Nephron (organoid): ENCODE measurements at regions not wholly inside any gene's neighbourhood (a gene's known extent, or its start where the extent isn't known, plus 50 kb on each side); places are given as distances from the start of the nearest gene placed in this dataset.

Experiments
- H3K27ac Mint-ChIP-seq, 3 experiments: 2 replicates each; pipeline ENCODE4 v1.8.0; 2020; ENCODE audit warnings: mixed read lengths in 3 of 3, mild to moderate bottlenecking in 2 of 3, moderate library complexity in 1 of 3
- H3K27me3 Mint-ChIP-seq: 2 replicates; pipeline ENCODE4 v1.8.0; 2021; ENCODE audit warnings: low read depth, mild to moderate bottlenecking, moderate library complexity, mixed read lengths
- H3K36me3 Mint-ChIP-seq: 2 replicates; pipeline ENCODE4 v1.8.0; 2020; ENCODE audit warnings: low read depth, mixed read lengths
- H3K4me1 Mint-ChIP-seq: 2 replicates; pipeline ENCODE4 v1.8.0; 2020; ENCODE audit warnings: mixed read lengths
- H3K4me3 Mint-ChIP-seq, 3 experiments: 2 replicates each; pipeline ENCODE4 v1.8.0; 2020; ENCODE audit warnings: mild to moderate bottlenecking in 3 of 3, mixed read lengths in 3 of 3, moderate library complexity in 2 of 3
- H3K9me3 Mint-ChIP-seq: 2 replicates; pipeline ENCODE4 v1.8.0; 2020; ENCODE audit warnings: mixed read lengths
- CTCF ChIP-seq, 3 experiments: fragments of 200-600 bp; sonication (generic); IDR thresholded peaks; one replicate each; pipeline ENCODE4 v1.5.0; 2021; ENCODE audit warnings: antibody characterized with exemption in 3 of 3; ENCODE audit not compliant: unreplicated experiment in 3 of 3

- Mint-ChIP-seq H3K4me3 (no peak overlapping the region), H3K27ac (no peak overlapping the region), H3K9me3 (peaks cover 2% of the 10 kb centered on the region), H3K36me3 (no peaks in the 10 kb centered on the region), H3K27me3 (no peaks in the 10 kb centered on the region), H3K4me1 (no peaks in the 10 kb centered on the region)
- no peak for TF ChIP-seq CTCF (IDR thresholded peaks at IDR 0.05; ENCODE audit: unreplicated experiment in 3 of 3)
Observed at GRCh38 chr9:7259544-7260241, 501.9 kb downstream of the KDM4C start.

- TF ChIP-seq CTCF (IDR thresholded peaks at IDR 0.05; ENCODE audit: unreplicated experiment in 3 of 3): no peak
- H3K4me3 Mint-ChIP-seq: no peak overlapping the region
- no peaks in the 10 kb centered on the region for H3K4me1 Mint-ChIP-seq
- peaks cover 6% of the 10 kb centered on the region for H3K9me3 Mint-ChIP-seq
- H3K27me3 Mint-ChIP-seq: no peaks in the 10 kb centered on the region
- H3K36me3 Mint-ChIP-seq: peaks cover 8% of the 10 kb centered on the region
- no peak overlapping the region for H3K27ac Mint-ChIP-seq
Observed at GRCh38 chr9:7258688-7259396, 501.1 kb downstream of the KDM4C start.

- H3K27me3 Mint-ChIP-seq: no peaks in the 10 kb centered on the region
Observed at GRCh38 chr9:7246917-7247522, 489.2 kb downstream of the KDM4C start.

GRCh38 chr9:7245976-7246580, 488.3 kb downstream of the KDM4C start:
- no peak for TF ChIP-seq CTCF (IDR thresholded peaks at IDR 0.05; ENCODE audit: unreplicated experiment in 3 of 3)
- H3K4me1 Mint-ChIP-seq: no peaks in the 10 kb centered on the region

More at GRCh38 chr9:7246917-7247522, 489.2 kb downstream of the KDM4C start:
- H3K4me1 Mint-ChIP-seq: no peaks in the 10 kb centered on the region
- no peaks in the 10 kb centered on the region for H3K36me3 Mint-ChIP-seq
- TF ChIP-seq CTCF (IDR thresholded peaks at IDR 0.05; ENCODE audit: unreplicated experiment in 3 of 3): no peak
- no peak overlapping the region for H3K4me3 Mint-ChIP-seq
- H3K9me3 Mint-ChIP-seq: peaks cover 2% of the 10 kb centered on the region
- no peak overlapping the region for H3K27ac Mint-ChIP-seq

GRCh38 chr9:7243838-7244237, 486.1 kb downstream of the KDM4C start:
- Mint-ChIP-seq H3K4me3 (no peak overlapping the region), H3K4me1 (no peaks in the 10 kb centered on the region), H3K27me3 (no peaks in the 10 kb centered on the region), H3K36me3 (no peaks in the 10 kb centered on the region), H3K9me3 (peaks cover 3% of the 10 kb centered on the region), H3K27ac (no peak overlapping the region)
- TF ChIP-seq CTCF (IDR thresholded peaks at IDR 0.05; ENCODE audit: unreplicated experiment in 3 of 3): no peak

More at GRCh38 chr9:7245976-7246580, 488.3 kb downstream of the KDM4C start:
- Mint-ChIP-seq H3K9me3 (no peaks in the 10 kb centered on the region), H3K36me3 (no peaks in the 10 kb centered on the region), H3K27me3 (no peaks in the 10 kb centered on the region), H3K4me3 (no peak overlapping the region), H3K27ac (no peak overlapping the region)
